Suprapubic skin (tissue), 4 donors: ENCODE measurements at regions not wholly inside any gene's neighbourhood (a gene's known extent, or its start where the extent isn't known, plus 50 kb on each side); places are given as distances from the start of the nearest gene placed in this dataset.
"Not testable (repeated sequence)": the region's sequence is repeated elsewhere in the genome, so short reads cannot be mapped to it uniquely, and the experiment has no call there.

Experiments
- DNase-seq, 2 donors: peaks; one replicate each; pipeline ENCODE4 v3.0.0-alpha.2; 2019; ENCODE audit warnings: low spot score in 2 of 2
- H3K27ac ChIP-seq: fragments of 200-600 bp; sonication (generic); one replicate; pipeline ENCODE4 v1.5.1; 2019
- H3K27me3 ChIP-seq: fragments of 200-600 bp; sonication (generic); one replicate; pipeline ENCODE4 v1.5.1; 2019
- H3K36me3 ChIP-seq: fragments of 200-600 bp; sonication (generic); one replicate; pipeline ENCODE4 v1.5.1; 2019
- H3K4me1 ChIP-seq: fragments of 200-600 bp; sonication (generic); one replicate; pipeline ENCODE4 v1.5.1; 2019
- H3K4me3 ChIP-seq: fragments of 200-600 bp; sonication (generic); one replicate; pipeline ENCODE4 v1.5.1; 2019; ENCODE audit warnings: mild to moderate bottlenecking
- H3K9me3 ChIP-seq: fragments of 200-600 bp; sonication (generic); one replicate; pipeline ENCODE4 v1.5.1; 2019
- CTCF ChIP-seq, 2 donors: fragments of 200-600 bp in 1 of 2; fragments of 450-650 bp in 1 of 2; sonication (generic) in 1 of 2; IDR thresholded peaks; one replicate each; pipeline ENCODE4 v1.5.1; 2016 to 2019; ENCODE audit warnings: antibody characterized with exemption in 2 of 2, mild to moderate bottlenecking in 1 of 2, moderate library complexity in 1 of 2
- EP300 ChIP-seq: sonication (generic); formaldehyde crosslinking; IDR thresholded peaks from one replicate; pipeline ENCODE4 v1.6.1; 2017; ENCODE audit warnings: antibody characterized with exemption
- POLR2A ChIP-seq, 2 donors: fragments of 450-650 bp; IDR thresholded peaks; one replicate each; pipeline ENCODE4 v1.6.1; 2017; ENCODE audit warnings: antibody characterized with exemption in 2 of 2, mild to moderate bottlenecking in 2 of 2, moderate library complexity in 2 of 2
- POLR2AphosphoS5 ChIP-seq, 3 donors: sonication (generic); formaldehyde crosslinking; IDR thresholded peaks; one replicate each; pipeline ENCODE4 v1.6.1; 2017; ENCODE audit warnings: antibody characterized with exemption in 3 of 3
- WGBS: methylation state at CpG from one replicate; pipeline ENCODE4 v1.1.5; 2018; 5-methylcytosine and 5-hydroxymethylcytosine counted together

DNA sequence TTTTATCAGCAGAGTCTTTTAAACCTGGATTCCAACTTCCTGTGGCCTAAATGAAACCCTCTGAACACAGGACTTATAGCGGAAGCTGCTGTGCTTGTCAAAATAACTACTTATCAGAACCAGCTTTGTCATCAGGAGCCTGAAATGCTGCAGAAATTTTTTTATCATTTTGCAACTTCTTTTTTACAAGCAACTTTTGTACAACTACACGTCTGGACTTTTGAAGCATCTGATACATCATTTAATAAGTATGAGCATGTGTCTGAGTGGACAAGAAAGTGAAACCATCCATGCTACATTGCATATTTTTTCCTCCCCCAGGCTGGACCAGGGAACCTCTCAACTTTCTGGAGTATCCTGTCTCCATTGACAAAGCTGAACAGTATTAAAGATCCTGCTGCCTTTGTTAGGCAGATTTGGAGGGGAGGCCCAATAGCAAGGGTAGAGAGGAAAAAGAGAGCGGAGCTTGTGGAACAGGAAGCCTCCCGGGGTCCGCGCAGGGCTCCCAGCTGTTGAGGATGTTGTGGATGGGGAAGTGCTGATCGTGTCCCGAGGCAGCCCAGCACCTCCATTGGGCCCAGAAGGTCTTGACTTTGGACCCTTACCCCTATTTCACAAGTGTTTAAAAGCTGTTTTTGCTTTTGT, 196.6 kb downstream of the MSX2 start:
- WGBS: 55% methylated on average over 8 of the region's 8 CpGs
- H3K9me3 ChIP-seq: no peaks in the 10 kb centered on the region

DNA sequence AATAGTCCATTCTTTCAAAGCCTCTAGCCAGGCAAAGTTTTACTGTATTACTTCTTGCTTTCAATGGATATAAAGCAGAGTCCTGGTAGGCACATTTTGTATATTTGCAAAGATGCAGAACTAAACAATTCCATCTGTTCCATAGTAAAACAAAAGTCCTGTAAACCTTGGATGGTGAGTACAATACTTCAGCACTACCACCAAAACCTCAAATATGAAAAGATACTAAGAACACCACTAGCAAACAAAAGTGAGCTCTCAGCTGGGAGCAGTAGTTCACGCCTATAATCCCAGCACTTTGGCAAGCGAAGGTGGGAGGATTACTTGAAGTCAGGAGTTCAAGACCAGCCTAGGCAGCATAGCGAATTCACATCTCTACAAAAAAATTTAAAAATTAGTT, 195.0 kb downstream of the MSX2 start:
- H3K4me1 ChIP-seq: no peaks in the 10 kb centered on the region
- H3K9me3 ChIP-seq: no peaks in the 10 kb centered on the region
- DNase-seq: no peak
- WGBS: 89% methylated on average over 3 of the region's 3 CpGs
- H3K27ac ChIP-seq: no peak overlapping the region
- no peak overlapping the region for H3K4me3 ChIP-seq
- peaks cover 5% of the 10 kb centered on the region for H3K27me3 ChIP-seq
- no peaks in the 10 kb centered on the region for H3K36me3 ChIP-seq
- no peak for TF ChIP-seq EP300
- no peak for TF ChIP-seq CTCF (IDR thresholded peaks at IDR 0.05)
- TF ChIP-seq POLR2AphosphoS5 (IDR thresholded peaks at IDR 0.05): no peak
- no peak for TF ChIP-seq POLR2A (IDR thresholded peaks at IDR 0.05)

More for the DNA sequence above, 196.6 kb downstream of the MSX2 start:
- DNase-seq: no peak
- Histone ChIP-seq H3K4me3 (no peak overlapping the region), H3K4me1 (no peaks in the 10 kb centered on the region), H3K27me3 (peaks cover 5% of the 10 kb centered on the region), H3K27ac (no peak overlapping the region), H3K36me3 (no peaks in the 10 kb centered on the region)
- TF ChIP-seq POLR2AphosphoS5 (IDR thresholded peaks at IDR 0.05) (no peak), EP300 (no peak), POLR2A (IDR thresholded peaks at IDR 0.05) (no peak), CTCF (IDR thresholded peaks at IDR 0.05) (no peak)

DNA sequence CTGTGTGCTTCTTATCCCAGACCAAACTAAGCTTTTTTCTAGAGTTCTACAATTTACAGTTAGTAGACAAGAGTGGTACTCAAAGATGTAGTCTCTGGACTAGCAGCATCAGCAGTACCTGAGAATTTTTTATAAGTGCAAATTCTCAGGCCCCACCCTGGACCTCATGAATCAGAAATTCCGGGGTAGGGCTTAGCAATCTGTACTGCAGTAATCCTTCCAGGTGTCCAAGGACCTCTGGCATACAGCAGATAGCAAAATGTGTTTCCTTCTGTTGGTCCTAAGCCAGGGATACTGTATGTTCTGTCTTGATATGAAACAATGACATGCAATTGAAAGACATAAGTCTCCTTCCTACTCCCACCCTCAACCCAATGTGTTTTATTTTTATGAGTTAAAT, 194.3 kb downstream of the MSX2 start:
- peaks cover 5% of the 10 kb centered on the region for H3K27me3 ChIP-seq
- TF ChIP-seq POLR2A (IDR thresholded peaks at IDR 0.05) (no peak), POLR2AphosphoS5 (IDR thresholded peaks at IDR 0.05) (no peak), EP300 (no peak), CTCF (IDR thresholded peaks at IDR 0.05) (no peak)
- H3K9me3 ChIP-seq: no peaks in the 10 kb centered on the region
- no peaks in the 10 kb centered on the region for H3K4me1 ChIP-seq
- DNase-seq: no peak
- H3K36me3 ChIP-seq: no peaks in the 10 kb centered on the region
- 26% methylated on average over 1 of the region's 1 CpG for WGBS
- H3K4me3 ChIP-seq: no peak overlapping the region
- H3K27ac ChIP-seq: no peak overlapping the region

DNA sequence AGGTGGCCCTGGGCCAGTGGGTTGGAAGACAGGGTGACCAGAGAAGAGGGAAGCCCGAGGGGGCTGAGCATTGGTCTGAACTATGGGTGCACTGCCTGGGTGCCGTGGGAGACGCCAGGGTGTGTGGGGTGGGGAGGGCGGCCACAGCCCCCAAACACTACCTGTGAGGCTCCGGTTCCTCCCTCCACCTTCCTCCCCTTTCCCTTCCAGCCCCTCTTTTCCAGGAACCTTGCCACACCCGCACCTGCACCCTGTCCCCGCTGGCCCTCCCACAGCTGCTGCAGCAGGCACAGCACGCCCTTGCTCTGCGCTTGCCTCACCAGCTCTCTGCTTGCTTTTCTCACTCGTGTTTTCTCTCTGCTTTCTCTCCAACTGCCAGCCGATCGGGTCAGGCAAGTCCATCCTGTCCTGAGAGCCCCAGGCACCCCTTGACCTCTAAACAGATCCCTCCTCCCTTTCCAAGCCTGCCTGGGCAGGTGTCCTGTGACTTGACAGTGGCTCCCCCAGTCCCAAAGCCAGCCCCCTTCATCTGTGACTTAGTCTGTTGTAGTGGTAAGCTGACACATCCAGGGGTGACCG, 193.7 kb downstream of the MSX2 start:
- WGBS: 69% methylated on average over 13 of the region's 13 CpGs
- H3K4me3 ChIP-seq: no peak overlapping the region
- no peaks in the 10 kb centered on the region for H3K36me3 ChIP-seq
- no peaks in the 10 kb centered on the region for H3K9me3 ChIP-seq
- no peak for DNase-seq
- H3K27ac ChIP-seq: no peak overlapping the region
- TF ChIP-seq EP300: no peak
- TF ChIP-seq POLR2AphosphoS5 (IDR thresholded peaks at IDR 0.05): no peak
- TF ChIP-seq POLR2A (IDR thresholded peaks at IDR 0.05): no peak
- no peak for TF ChIP-seq CTCF (IDR thresholded peaks at IDR 0.05)
- H3K4me1 ChIP-seq: no peaks in the 10 kb centered on the region
- peaks cover 5% of the 10 kb centered on the region for H3K27me3 ChIP-seq

DNA sequence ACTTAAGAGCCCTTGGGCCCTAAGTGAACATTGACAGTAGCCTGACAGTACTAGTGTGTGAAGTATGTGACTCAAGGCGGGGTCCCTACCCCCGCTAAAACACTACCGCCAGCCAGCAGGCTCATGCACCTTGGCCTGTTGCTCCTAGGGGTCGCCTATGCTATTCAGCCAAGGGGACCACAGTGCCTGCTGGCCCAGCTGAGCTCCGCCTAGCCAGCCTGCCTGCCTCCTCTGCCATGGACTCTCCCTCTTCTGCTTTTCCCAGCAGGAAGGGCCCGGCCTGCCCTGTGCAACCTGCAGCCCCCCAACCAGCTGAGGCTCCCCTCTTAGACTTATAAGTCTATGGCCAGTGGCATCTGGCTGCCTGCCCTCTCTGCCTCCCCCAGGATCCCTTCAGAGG, 193.1 kb downstream of the MSX2 start:
- 93% methylated on average over 6 of the region's 6 CpGs for WGBS
- not testable (repeated sequence) for H3K4me3 ChIP-seq, H3K9me3 ChIP-seq, H3K27ac ChIP-seq, H3K27me3 ChIP-seq, H3K4me1 ChIP-seq, H3K36me3 ChIP-seq, DNase-seq

DNA sequence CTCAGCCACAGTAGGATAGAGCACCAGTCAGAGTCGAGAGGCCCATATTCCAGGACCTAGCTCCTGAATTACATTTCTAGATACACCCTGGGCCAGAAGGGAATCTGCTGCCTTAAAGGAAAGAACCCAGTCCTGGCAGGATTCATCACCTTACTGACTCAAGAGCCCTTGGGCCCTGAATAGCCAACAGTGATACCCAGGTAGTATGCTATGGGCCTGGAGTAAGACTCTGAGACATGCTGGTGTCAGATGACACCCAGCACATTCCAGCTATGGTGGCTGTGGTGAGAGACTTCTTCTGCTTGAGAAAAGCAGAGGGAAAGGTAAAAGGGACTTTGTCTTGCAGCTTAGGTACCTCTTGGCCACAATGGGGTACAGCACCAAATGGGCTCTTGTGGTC, 192.5 kb downstream of the MSX2 start:
- 89% methylated on average over 1 of the region's 1 CpG for WGBS

More for the DNA sequence above, 192.5 kb downstream of the MSX2 start:
- not testable (repeated sequence) for H3K9me3 ChIP-seq, H3K36me3 ChIP-seq, H3K4me1 ChIP-seq, H3K27ac ChIP-seq, H3K4me3 ChIP-seq, DNase-seq, H3K27me3 ChIP-seq
